ENCODE measurements at regions not wholly inside any gene's neighbourhood (a gene's known extent, or its start where the extent isn't known, plus 50 kb on each side); places are given as distances from the start of the nearest gene placed in this dataset.

DNA sequence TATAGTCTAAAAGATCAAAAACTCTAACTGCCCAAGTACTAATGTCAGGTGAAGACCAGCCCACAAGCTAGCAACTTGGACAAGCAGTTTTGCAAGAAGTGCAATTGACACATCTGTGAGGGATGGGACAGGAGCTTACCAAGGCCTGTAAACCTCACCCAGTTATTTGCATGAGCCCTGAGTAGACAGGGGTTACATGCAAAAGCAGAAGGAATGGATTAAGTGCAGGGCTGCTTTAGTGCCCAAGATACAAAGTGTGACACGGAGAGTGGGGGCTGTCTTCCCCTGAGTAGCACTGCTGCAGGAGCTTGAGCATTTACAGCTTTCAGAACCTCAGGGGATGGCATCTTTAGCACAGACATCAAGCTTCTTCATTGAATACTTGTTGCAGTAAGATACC, 286.7 kb downstream of the ELAVL2 start:
- CTCF ChIA-PET = no interaction called here
- BruUV-seq (replicated peaks) = no TSS peak

More for the DNA sequence above, 286.7 kb downstream of the ELAVL2 start:
- Histone ChIP-seq H2BK120ac (ENCODE audit: low read depth, low read length) (no peak overlapping the region), H2AFZ (replicated peaks; ENCODE audit: low read length, poor library complexity) (no peak overlapping the region), H3K4me1 (ENCODE audit: control insufficient read depth, insufficient read depth, low read length) (no peaks in the 10 kb centered on the region), H3K27ac (ENCODE audit: insufficient read depth, low read length) (no peak overlapping the region), H3K56ac (ENCODE audit: extremely low read depth, insufficient read depth, low read length) (no peak overlapping the region), H3K4ac (ENCODE audit: low read depth, low read length) (no peak overlapping the region), H3K79me1 (ENCODE audit: low read depth in 1 of 2, low read length in 2 of 2) (no peaks in the 10 kb centered on the region), H3K9me3 (ENCODE audit: control insufficient read depth, insufficient read depth, low read length) (peaks cover 6% of the 10 kb centered on the region), H3K4me3 (ENCODE audit: insufficient read depth, low read depth, low read length) (no peak overlapping the region), H4K91ac (ENCODE audit: insufficient read depth, low read depth, low read length) (no peak overlapping the region), H4K5ac (ENCODE audit: low read depth, low read length) (no peak overlapping the region), H3K36me3 (ENCODE audit: control insufficient read depth, insufficient read depth, low read length) (no peaks in the 10 kb centered on the region), H2BK15ac (ENCODE audit: low read depth, low read length) (no peak overlapping the region), H2AK9ac (replicated peaks; ENCODE audit: low read depth, low read length, poor library complexity) (no peak overlapping the region), H3K4me2 (ENCODE audit: low read depth, low read length) (no peak overlapping the region), H3K23ac (ENCODE audit: low read depth, low read length) (no peak overlapping the region), H2BK5ac (ENCODE audit: low read depth, low read length, poor library complexity, severe bottlenecking) (no peak overlapping the region), H3K18ac (ENCODE audit: low read depth, low read length) (no peak overlapping the region), H4K8ac (ENCODE audit: low read depth in 2 of 2, low read length in 2 of 2) (no peak overlapping the region), H2BK20ac (ENCODE audit: low read depth, low read length) (no peak overlapping the region), H3K9ac (ENCODE audit: low read depth, low read length) (no peak overlapping the region), H4K20me1 (ENCODE audit: insufficient read depth, low read length) (no peaks in the 10 kb centered on the region), H3K27me3 (ENCODE audit: control insufficient read depth, insufficient read depth, low read length) (no peaks in the 10 kb centered on the region), H3K14ac (replicated peaks; ENCODE audit: low read depth, low read length) (no peak overlapping the region), H2AK5ac (ENCODE audit: low read depth, low read length) (no peak overlapping the region), H3K9me1 (ENCODE audit: insufficient read depth, low read length) (no peaks in the 10 kb centered on the region)
- TF ChIP-seq USF2 (IDR thresholded peaks at IDR 0.05; ENCODE audit: low read depth, low read length) = no peak
- no peak for TF ChIP-seq BHLHE40 (IDR thresholded peaks at IDR 0.05; ENCODE audit: low read depth, low read length)
- TF ChIP-seq CEBPB (IDR thresholded peaks at IDR 0.05; ENCODE audit: low read depth, low read length) = no peak
- TF ChIP-seq CHD1 (IDR thresholded peaks at IDR 0.05; ENCODE audit: low read depth, low read length) = no peak
- TF ChIP-seq ELK1 (IDR thresholded peaks at IDR 0.05; ENCODE audit: borderline replicate concordance, low read depth, low read length) = no peak
- TF ChIP-seq SMC3 (IDR thresholded peaks at IDR 0.05; ENCODE audit: low read depth, low read length) = no peak
- TF ChIP-seq FOS (IDR thresholded peaks at IDR 0.05; ENCODE audit: low read depth, low read length) = no peak
- TF ChIP-seq RFX5 (IDR thresholded peaks at IDR 0.05; ENCODE audit: low read depth, low read length) = no peak
- TF ChIP-seq MAFK (IDR thresholded peaks at IDR 0.05; ENCODE audit: low read depth, low read length) = no peak
- no peak for TF ChIP-seq NFE2L2 (IDR thresholded peaks at IDR 0.05; ENCODE audit: low read depth, low read length)
- TF ChIP-seq RCOR1 (IDR thresholded peaks at IDR 0.05; ENCODE audit: insufficient replicate concordance, low read length) = no peak
- no peak for TF ChIP-seq MXI1 (IDR thresholded peaks at IDR 0.05; ENCODE audit: borderline replicate concordance, low read depth, low read length)
- no peak for TF ChIP-seq RAD21 (IDR thresholded peaks at IDR 0.05; ENCODE audit: low read length)
- no peak for TF ChIP-seq POLR2A (IDR thresholded peaks at IDR 0.05; ENCODE audit: low read depth, low read length)
- no peak for TF ChIP-seq MAZ (IDR thresholded peaks at IDR 0.05; ENCODE audit: borderline replicate concordance, low read depth, low read length)
- TF ChIP-seq, protein P1, sequence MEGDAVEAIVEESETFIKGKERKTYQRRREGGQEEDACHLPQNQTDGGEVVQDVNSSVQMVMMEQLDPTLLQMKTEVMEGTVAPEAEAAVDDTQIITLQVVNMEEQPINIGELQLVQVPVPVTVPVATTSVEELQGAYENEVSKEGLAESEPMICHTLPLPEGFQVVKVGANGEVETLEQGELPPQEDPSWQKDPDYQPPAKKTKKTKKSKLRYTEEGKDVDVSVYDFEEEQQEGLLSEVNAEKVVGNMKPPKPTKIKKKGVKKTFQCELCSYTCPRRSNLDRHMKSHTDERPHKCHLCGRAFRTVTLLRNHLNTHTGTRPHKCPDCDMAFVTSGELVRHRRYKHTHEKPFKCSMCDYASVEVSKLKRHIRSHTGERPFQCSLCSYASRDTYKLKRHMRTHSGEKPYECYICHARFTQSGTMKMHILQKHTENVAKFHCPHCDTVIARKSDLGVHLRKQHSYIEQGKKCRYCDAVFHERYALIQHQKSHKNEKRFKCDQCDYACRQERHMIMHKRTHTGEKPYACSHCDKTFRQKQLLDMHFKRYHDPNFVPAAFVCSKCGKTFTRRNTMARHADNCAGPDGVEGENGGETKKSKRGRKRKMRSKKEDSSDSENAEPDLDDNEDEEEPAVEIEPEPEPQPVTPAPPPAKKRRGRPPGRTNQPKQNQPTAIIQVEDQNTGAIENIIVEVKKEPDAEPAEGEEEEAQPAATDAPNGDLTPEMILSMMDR (conservative IDR thresholded peaks at IDR 0.05; ENCODE audit: low read depth, low read length) = no peak
- in situ Hi-C loops (cut with MboI; ENCODE audit: low sequenced_read_pairs) (no loop called here), intact Hi-C loops (cut with micrococcal nuclease) (no loop called here), dilution Hi-C loops (cut with HindIII; ENCODE audit: low sequenced_read_pairs, unreplicated experiment) (no loop called here)
- no CpG with 5 or more reads among the region's 1 CpG for WGBS, 2 experiments (ENCODE audit: extremely low coverage in 2 of 2, insufficient read length in 1 of 2)
- POLR2A ChIA-PET (ENCODE audit: unreplicated experiment) = no interaction called here
- DNase-seq (no peak), ATAC-seq (ENCODE audit: low read depth) (no peak)

Measured in IMR-90 (cell line).